Endometrium (tissue), 2 donors: ENCODE measurements at regions not wholly inside any gene's neighbourhood (a gene's known extent, or its start where the extent isn't known, plus 50 kb on each side); places are given as distances from the start of the nearest gene placed in this dataset.

Experiments
- FAIRE-seq: peaks from 2 replicates; lab custom pipeline; 2012; peaks lifted over from hg19 to GRCh38; lab: Jason Lieb, UNC
- donor health status: control.
- donor health status: control.

DNA sequence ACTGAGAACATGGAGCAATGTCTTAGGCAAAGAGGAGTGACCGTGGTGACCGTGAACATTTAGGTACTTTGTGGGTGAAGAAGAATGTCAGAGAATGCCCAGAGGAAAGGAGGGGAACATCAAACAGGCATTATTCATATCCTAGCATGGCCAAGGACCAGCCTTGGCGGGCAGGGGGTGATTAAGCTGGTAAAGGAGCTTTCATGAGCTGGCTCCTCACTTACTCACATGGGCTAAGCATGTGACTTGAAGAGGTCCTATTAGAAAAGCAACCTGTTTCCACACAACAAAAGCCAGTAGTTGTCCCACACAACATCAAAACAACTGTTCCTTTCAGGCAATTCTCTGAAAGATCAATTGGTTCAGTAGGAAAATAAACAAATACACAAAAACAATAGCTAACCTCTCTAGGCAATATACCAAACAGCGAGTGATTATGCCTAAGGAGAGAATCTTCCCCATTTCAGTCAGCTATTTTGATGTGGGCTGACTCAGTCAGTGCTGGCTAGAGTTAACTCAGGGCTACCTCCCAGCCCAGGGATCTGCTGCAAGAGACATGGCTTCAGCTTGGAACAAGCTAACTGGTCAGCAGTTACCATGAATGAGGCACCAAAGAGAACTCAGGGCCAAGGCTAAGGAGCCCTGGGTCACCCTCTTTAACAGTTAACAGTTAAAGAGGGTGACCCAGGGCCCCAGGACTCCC is 283.5 kb downstream of the ARHGAP12 start:
- FAIRE-seq: no peak

DNA sequence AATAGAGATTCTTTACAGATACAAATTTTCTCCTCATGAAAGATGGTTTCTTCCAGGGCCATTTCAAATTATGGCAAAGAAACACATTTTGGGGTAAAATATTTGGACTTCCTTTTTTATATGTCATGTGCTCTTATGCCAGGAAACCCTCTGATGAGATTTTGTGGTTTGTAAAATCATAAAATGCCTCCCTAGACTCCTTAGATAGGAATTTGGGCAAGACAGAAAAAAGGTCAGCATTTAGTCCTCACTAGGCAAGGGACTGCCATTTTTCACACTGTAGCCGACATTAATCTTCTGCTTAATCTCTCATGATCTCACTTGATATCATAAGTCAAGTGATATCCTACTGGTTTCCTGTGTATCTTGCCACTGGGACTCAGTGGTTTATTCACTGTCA is 286.4 kb downstream of the ARHGAP12 start:
- no peak for FAIRE-seq

DNA sequence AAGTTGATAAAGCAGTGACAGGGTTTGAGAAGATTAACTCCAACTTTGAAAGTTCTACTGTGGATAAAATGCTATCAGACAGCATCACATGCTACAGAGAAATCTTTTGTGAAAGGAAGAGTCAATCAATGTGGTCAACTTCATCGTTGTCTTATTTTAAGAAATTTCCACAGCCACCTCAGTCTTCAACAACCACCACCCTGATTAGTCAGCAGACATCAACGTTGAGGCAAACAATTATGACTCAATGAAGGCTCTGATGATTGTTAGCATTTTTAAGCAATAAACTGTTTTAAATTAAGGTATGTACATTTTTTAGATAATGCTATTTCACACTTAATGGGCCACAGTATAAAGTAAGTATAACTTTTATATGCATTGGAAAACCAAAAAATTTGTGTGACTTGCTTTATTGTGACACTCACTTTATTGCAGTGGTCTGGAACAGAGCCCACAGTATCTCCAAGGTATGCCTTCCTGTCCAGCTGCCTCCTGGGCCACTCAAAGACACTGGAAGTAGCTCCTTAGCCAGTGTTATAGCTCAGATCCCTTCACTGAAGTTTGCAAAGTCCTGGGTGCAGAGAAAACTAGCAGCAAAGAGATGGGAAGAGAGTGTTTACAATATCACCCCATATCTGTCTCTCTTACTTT is 293.1 kb downstream of the ARHGAP12 start:
- no peak for FAIRE-seq

DNA sequence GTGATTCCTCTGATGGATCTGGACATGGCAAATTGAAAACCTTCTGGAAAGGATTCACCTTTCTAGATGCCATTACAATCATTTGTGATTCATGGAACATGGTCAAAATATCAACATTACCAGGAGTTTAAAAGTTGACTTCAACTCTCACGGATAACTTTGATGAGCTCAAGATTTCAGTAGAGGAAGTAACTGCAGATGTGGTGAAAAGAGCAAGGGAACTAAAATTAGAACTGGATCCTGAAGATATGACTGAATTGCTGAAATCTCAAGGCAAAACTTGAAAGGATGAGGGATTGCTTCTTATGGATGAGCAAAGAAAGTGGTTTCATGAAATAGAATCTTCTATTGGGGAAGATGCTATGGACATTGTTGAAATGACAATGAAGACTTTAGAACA is 293.6 kb downstream of the ARHGAP12 start:
- no peak for FAIRE-seq

DNA sequence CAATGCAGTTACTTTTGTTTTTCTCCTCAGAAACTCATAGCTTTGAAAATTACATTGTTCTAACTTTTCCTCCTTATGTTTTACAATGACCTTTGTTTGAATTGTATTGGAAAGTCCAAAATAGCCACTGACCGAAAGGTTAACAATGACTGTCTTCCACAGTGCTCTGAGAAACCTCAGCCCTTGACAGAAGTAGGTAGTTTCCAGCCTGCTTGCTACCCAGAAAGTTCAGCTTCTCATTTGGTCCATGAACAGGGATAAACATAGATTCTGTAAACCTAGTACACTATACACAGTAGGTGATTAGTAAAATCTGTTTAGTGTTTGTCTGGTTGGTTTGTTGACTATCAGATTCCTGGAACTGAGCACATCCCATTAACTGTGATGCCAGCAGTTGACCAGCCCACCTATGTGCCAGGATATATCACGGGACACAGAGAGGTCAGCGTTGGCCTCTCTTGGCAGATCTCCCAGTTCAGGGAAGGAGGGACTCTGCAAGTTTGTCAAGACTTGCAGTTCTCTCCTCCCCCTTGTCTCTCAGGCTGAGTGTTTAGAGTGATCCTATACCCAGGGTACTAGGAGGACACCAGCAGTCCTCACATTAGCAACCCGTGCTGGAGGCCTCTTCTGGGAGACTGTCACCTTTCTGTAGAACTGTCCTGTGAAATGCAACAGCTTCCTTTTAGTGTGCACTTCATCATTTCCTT is 297.6 kb downstream of the ARHGAP12 start:
- FAIRE-seq: no peak

DNA sequence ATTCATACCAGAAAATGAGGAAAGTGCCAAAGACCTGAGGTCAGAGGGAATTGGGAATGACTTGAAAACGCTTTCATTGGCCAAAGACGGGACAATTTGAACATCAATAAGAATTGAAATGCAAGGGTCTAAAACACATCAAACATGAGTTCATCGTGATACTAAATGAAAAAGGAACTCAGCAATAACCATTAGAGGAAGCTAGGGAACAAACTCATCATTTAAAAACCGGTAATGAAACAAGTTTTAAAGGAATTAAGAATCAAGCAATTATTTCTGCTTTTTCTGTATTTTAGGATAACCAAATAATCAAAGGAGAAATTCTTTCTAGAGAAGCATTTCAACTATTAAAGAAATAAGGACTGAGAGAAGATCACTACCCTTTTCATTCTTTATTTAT is 303.1 kb downstream of the ARHGAP12 start:
- no peak for FAIRE-seq

DNA sequence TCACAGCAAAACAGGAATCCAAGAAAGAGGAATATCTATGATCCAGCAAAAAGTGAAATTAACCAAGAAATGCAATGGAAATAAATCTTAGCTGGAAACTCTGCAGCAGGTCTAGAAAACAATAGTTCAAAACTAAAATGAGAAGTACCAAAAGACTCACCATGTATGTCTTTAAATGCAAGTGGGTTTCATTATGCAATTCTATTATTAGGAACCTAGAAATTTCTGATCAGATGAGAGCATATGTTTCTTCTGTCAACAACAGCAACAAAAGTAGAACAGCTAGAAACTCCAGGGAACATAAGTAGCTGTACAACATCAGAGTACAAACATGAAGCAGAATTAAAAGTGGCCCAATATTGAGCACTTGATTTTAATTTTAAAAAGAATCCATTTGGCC is 304.0 kb downstream of the ARHGAP12 start:
- FAIRE-seq: no peak

DNA sequence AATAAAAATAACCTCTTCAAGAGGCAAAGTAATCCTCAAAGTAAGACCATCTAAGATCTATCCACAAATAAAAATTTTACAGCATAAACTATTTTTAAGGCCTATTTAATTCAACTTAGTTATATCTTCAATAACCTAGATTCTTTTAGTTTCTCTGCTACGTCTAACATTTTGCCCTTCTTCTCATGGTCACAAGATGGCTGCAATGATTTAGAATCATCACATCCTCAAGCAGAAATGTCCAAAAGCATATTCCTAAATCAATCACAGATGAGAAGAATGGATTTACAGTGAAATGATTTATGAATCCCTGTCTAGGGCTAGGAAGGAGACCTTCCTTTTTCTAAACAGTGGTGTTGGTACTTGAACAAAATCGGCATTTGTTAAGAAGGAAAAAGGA is 304.7 kb downstream of the ARHGAP12 start:
- no peak for FAIRE-seq

DNA sequence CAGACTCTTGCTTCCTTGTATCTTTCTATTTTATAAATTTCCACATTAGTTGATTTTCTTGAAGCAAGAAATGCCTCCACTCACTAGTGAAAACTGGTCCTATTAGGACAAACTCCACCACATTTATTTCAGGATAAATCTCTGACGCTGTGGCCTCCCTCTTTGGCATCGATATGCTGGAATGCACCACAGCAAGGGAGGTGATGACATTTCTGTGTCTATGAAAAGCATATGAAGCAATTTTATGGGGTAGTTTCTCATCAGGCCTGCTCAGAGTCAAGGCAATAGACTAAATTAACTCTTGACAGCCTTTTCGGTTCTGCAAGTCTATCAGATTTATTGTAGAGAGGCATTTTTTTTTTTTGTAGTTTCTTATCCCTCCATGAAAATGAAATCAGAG is 304.4 kb downstream of the ZEB1 start:
- FAIRE-seq: peak; percentile 31

DNA sequence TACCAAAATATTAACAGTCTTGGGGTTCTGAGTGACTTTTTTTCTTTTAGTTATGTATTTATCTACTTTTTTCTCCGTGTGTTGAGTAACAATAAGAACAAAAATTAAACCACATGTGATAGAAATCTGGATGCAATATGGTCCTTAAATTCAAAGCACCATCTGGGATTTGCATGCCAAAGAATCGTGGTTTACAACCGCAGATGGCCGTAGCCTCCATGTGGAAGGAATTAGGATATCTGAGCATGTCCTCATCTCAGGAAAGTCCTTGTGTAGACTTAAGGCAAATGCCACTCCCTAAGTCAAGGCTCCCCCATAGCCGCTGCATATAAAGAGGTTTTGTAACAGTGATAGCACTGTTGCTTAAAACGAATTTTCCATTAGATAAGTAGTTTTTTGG is 304.0 kb downstream of the ZEB1 start:
- peak; percentile 98 for FAIRE-seq

DNA sequence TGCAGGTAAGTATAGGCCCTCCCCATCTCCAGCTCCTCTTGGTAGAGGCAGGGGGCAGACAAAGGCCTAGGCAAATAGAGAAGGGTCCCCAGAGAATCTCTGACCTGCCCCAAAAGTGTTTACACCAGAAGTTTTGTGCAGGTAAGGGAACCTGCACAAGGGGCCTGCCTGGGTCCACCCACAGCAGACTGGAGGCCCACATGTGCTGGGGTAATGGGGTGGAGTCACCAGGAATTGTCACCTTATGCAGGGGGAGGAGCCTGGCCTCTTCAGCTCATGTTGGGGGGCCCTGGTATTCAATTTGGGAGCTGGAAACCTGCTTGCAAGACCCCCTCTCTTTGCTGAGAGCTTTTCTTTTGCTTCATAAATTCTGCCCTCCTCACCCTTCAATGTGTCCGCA is 302.7 kb downstream of the ZEB1 start:
- no peak for FAIRE-seq

DNA sequence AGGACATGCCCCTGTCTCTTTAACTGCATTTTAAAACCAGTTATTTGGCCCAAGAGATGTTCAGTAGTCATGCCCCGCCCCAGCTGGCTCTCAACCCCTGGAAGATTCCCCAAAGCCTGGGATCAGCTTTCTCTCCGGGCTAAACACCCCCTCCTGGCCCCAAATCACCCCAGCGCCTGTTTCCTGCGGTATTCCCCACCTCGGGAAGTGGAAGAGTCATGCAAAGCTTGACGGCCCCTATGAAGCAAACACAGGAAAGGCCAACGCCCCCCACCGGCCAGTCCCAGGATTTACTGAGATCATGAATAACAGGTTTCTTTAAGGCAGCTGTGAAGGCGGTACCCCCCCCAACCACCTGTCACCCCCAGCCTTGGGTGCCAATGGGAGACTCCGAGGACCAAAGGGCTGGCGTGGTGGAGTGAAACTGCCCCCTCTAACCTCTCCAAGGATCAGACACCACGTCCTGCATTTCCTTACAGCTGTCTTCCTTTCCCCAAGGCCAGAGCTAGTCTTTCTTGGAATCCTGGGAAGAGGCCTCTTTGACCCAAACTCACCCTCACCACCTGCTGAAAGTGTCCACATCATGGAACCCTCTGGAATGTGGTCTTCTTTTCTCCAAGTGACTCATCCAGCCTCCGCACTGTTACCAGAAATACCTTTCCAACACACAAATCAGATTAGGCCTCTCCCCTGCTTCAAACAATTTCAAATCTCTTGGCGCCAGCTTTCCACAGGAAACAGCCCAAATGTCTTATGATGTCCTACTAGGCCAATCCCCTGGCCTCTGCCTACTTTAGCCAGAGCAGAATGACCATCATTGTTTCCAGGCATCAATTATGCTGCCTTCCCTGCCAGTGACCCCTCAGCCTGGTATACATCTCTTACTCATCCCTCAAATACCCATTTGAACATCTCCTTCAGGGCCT is 301.5 kb downstream of the ZEB1 start:
- no peak for FAIRE-seq

DNA sequence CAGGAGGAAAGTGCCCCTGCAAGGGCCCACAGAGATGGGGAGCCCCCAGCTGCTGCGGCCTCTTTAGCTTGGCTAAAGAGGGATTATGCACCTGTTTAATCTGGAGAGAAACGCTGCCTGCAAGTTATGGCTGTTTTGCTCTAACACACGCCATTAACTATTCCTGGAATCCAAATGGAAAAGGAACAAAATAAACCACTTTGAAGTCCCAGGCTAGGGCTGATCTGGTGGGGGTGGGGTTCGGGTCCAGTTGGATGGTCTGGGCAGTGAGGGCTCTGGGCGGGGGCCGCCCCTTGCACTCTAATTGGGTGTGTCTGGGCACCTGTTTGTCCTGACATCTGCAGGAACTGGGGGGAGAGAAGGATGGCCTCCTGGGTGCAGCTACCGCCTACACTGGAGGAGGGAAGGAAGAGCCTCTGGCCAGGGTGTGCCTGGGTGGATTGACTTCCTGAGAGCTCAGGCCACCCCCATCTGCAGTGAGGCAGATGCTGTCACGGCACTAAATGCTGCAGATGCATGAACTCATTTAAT is 300.6 kb downstream of the ZEB1 start:
- no peak for FAIRE-seq

DNA sequence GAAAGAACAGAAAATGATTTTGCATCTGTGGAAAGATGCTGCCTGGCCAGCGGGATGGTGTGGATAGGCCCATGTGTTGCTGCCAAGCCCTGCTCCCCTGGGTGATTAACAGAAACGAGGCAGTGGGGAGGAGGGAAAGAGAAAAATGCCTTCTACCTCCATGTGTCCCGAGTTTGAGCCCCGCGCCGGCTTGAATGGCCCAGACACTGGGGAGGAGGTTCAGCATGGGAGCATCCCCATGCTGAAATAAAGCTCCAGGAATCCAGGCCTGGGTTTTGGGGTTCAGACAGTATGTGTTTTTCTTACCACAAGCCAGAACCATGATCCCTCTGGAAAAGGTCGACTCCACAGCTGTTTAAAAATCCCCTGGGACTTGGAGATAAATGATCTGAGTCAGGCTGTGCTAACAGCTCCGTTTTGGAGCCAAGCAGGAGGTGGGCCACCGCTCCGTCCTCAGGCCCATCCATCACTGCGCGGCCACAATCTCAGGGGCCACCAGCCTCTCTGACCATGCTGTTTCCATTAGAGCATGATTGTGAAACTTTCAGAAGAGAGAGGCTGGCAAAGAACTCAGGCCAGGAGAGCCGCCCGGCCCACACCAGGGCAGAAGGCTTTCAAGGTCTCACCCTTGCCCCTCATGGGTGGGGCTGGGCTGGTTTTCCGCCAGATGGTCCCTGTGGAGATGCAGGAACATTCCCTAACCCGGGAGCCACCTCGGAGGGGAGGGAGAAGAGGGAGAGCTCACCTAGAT is 299.7 kb downstream of the ZEB1 start:
- FAIRE-seq: no peak

DNA sequence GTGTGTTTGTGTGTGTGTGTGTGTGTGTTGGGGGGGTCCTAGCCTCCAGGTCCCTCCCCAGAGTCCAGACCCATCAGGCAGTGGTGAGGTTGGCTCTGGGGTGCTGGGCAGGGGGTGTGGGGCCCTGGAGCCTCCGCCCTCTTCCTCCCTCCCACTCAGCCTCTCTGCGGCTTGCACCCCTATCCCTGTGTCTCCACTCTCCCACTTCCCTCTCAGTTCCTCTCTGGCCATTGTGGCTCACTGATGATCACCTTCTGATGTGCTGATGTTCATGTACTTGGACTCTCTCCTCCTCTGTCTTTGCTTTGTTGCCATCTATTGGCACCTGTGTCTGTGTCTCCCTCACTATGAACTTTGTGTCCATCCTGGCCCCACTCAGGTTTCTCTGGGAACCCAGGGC is 298.7 kb downstream of the ZEB1 start:
- no peak for FAIRE-seq

DNA sequence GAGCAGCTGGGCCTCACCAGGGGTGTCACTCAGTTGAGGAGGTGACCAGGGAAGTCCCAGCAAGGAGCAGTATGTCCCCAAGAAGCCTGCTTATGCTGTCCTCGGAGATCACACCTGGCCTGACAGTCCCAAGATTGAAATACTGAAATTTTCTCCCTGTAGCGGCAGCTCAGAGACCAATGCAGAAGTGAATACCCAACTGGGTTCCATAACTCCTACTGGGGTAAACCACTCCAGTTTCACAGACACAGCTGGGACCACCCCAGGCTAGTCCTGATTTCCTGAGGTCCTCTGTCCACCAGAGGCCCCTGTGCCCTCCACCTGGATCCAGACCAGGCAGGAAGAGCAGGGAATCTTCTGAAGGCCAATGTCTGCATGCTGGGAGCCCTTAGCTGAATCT is 298.1 kb downstream of the ZEB1 start:
- no peak for FAIRE-seq

DNA sequence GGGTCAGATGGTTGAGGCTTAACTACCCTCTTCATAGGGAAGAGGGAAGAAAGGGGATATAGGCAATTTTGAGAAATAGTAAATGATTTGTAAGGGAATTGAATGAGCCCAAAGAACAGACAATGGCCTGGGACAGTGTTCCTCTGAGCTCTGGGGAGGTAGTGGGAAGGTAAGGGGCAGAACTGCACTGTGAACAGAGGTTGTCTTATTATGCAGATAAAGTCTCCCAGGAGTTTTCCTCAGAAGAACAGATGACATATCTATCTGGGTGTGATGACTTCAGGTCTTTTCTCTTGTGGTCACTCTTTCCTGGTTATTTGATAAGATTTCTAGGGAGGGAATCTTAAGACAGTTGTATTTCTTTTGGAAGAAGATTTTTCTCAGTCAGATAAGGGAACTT is 296.1 kb downstream of the ZEB1 start:
- no peak for FAIRE-seq

DNA sequence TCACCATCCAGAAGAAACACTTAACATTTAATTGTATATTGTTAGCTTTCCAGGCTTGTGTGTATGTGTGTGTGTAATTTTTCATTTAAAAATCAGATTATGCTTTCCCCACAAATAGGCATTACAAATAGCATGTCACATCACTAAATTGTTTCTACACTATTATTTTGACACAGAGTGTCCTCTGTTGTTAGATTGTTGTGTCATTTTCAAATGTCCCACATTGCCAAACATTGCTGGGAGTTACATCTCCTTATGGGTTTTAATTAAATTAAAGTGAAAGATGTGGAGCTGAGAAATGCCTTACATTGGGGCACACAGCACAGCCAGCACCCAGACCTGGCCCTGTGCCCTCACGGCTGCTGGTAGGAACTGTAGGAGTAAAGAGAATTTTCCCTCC is 295.6 kb downstream of the ZEB1 start:
- no peak for FAIRE-seq

DNA sequence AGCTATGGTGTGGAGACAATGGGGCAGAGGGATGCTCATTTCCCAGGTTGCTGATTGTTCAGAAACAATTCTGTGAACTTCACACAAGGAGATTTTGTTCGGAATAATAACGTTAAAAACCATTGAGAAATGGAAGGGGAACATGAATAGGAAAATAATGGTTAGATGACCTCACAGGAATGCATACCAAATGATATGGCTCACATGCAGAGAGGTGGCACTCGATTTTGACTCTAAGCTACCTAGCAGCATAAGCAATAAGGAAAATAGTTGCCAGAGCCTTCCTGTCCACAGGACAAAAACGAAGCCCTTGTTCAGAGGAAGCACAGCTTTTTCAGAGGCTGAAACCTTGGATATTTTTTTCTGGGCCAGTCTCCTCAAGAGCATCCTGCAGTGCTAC is 293.1 kb downstream of the ZEB1 start:
- no peak for FAIRE-seq

DNA sequence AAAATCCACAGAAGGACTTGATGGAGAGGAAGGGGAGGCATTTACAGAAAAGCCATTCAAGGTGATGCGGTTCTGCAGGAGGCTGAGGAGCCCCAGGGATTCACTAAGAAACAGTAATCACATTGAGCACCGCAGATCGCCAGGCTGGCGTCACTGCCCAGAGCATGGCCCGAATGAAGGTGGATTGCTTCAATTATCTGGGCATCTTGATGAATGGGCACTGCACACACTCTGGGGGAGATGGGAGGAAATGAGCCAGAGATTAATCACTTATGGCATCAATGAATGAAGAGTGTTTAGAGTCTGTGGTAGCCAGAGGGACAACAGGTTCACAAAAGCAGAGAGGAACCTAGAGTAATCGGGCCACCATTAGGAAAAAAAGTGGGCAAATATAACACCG is 292.1 kb downstream of the ZEB1 start:
- no peak for FAIRE-seq

DNA sequence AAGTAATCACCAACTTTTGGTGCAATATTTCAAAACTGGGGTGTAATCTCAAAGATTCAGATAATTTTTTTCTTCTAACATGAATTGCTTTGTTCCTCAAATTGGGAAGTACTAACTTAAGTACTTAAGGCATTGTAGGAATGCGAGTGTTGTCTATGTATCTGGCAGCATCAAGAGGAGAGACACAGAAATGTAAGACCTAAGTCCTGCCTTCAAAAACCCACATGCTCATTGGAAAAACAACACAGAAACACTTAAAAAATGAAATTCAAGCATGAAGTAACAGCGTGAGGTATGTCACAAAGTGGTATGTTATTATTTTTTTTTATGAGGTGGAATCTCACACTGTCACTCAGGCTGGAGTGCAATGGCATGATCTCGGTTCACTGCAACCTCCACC is 288.5 kb downstream of the ZEB1 start:
- FAIRE-seq: no peak

DNA sequence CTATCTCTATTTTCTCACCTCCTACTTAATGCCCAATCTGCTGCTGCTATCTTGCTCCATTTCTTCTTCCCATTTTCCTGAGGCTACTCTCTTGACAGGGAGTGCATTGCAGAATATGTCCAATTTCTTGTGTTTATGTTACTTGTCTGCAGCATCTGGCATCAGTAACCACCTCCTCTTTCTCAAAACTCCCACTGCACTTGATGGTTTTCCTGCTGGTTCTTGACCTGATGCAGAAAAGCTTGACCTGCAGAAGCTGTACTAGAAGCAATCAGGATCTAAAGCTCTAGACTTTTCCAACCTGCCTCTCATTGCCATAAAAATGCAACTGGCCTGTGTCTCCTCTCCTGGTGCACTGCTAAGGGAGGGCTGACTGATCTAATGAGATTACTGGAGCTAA is 287.8 kb downstream of the ZEB1 start:
- FAIRE-seq: no peak
